GM12878 (cell line): ENCODE measurements at regions not wholly inside any gene's neighbourhood (a gene's known extent, or its start where the extent isn't known, plus 50 kb on each side); places are given as distances from the start of the nearest gene placed in this dataset.

Experiments used
- ATAC-seq: fragments of 200-7000 bp; cut with Tn5 transposase; 3 replicates; pipeline ENCODE4 v1.9.1; 2020; ENCODE audit warnings: mild to moderate bottlenecking, moderate library complexity
- BruUV-seq: library from RNA; stranded (reverse); fragments of 400-500 nt; replicated peaks from 2 replicates; lab custom pipeline; 2021; lab: Mats Ljungman, UMichigan
- CTCF ChIA-PET: fragments of 300-600 bp; sonication (Branson Sonifier 250); formaldehyde crosslinking; extraction: SDS; loops from one replicate; lab custom pipeline; 2021; ENCODE audit warnings: inconsistent platforms; lab: Yijun Ruan, JAX
- POLR2A ChIA-PET: fragments of 350-600 bp; formaldehyde crosslinking; extraction: SDS; loops from one replicate; lab custom pipeline; 2021; ENCODE audit warnings: inconsistent platforms; lab: Charles Lee
- RAD21 ChIA-PET: fragments of 300-600 bp; sonication (Branson Sonifier 250); formaldehyde crosslinking; loops from one replicate; lab custom pipeline; 2023; ENCODE audit warnings: antibody characterized with exemption; ENCODE audit not compliant: unreplicated experiment; lab: Charles Lee
- SMC1A ChIA-PET: fragments of 300-600 bp; sonication (Branson Sonifier 250); formaldehyde crosslinking; loops from one replicate; lab custom pipeline; 2023; ENCODE audit not compliant: unreplicated experiment, uncharacterized antibody; lab: Charles Lee
- DNase-seq: peaks from one replicate; pipeline ENCODE4 v3.0.0-alpha.2; 2011; ENCODE audit warnings: low read depth, low spot score
- FAIRE-seq: peaks from 3 replicates; lab custom pipeline; 2011; peaks lifted over from hg19 to GRCh38; lab: Jason Lieb, UNC
- H2AFZ ChIP-seq: 2 replicates; pipeline ENCODE4 v1.6.0; 2011; ENCODE audit warnings: low read depth, low read length, control low read depth; ENCODE audit not compliant: control insufficient read depth
- H3K27ac ChIP-seq: 2 replicates; pipeline ENCODE4 v1.5.1; 2011; ENCODE audit warnings: control low read depth; ENCODE audit not compliant: control insufficient read depth, insufficient read depth
- H3K27me3 ChIP-seq, 2 experiments: replicated peaks in 1 of 2; 2 replicates each; pipeline versions ENCODE4 v1.6.0 to v1.6.1; 2011; ENCODE audit warnings: low read length in 1 of 2; ENCODE audit not compliant: control insufficient read depth in 2 of 2, insufficient read depth in 2 of 2
- H3K36me3 ChIP-seq, 2 experiments: 2 replicates each; pipeline ENCODE4 v1.5.1; 2011; ENCODE audit warnings: low read length in 1 of 2; ENCODE audit not compliant: control insufficient read depth in 2 of 2, insufficient read depth in 2 of 2
- H3K4me1 ChIP-seq: 2 replicates; pipeline ENCODE4 v1.6.1; 2011; ENCODE audit warnings: mild to moderate bottlenecking, low read length, moderate library complexity, mixed read lengths; ENCODE audit not compliant: control insufficient read depth, insufficient read depth
- H3K4me2 ChIP-seq: 2 replicates; pipeline ENCODE4 v1.6.0; 2011; ENCODE audit warnings: control low read depth; ENCODE audit not compliant: control insufficient read depth, insufficient read depth
- H3K4me3 ChIP-seq: fragments of 200-600 bp; sonication (generic); 2 replicates; pipeline ENCODE4 v1.5.1; 2016
- H3K79me2 ChIP-seq: 2 replicates; pipeline ENCODE4 v1.6.0; 2011; ENCODE audit warnings: low read length; ENCODE audit not compliant: control insufficient read depth, insufficient read depth
- H3K9ac ChIP-seq: 2 replicates; pipeline ENCODE4 v1.8.0; 2011; ENCODE audit warnings: low read length, control low read depth, mixed read lengths; ENCODE audit not compliant: control insufficient read depth, insufficient read depth
- H3K9me3 ChIP-seq: replicated peaks from 3 replicates; pipeline ENCODE4 v1.5.1; 2011; ENCODE audit warnings: mild to moderate bottlenecking, low read length; ENCODE audit not compliant: control insufficient read depth, insufficient read depth
- H4K20me1 ChIP-seq: 2 replicates; pipeline ENCODE4 v1.6.0; 2011; ENCODE audit not compliant: control insufficient read depth, insufficient read depth
- GABPA ChIP-seq: IDR thresholded peaks from 2 replicates; pipeline ENCODE4 v1.6.1; 2014; ENCODE audit warnings: antibody characterized with exemption, low read depth, mild to moderate bottlenecking, inconsistent platforms
- IKZF2 ChIP-seq, 2 experiments: fragments of 450-650 bp; IDR thresholded peaks; 2 replicates each; pipeline ENCODE4 v1.6.1; 2017; ENCODE audit warnings: mild to moderate bottlenecking in 2 of 2, moderate library complexity in 2 of 2
- NFIC ChIP-seq: IDR thresholded peaks from 2 replicates; pipeline ENCODE4 v1.6.1; 2012; ENCODE audit warnings: low read depth, mild to moderate bottlenecking, inconsistent platforms, low read length, moderate library complexity
- POLR2A ChIP-seq: IDR thresholded peaks from 2 replicates; pipeline ENCODE4 v1.6.1; 2011; ENCODE audit warnings: low read depth, mild to moderate bottlenecking, low read length
- SUZ12 ChIP-seq: fragments of 200-600 bp; sonication (generic); IDR thresholded peaks from one replicate; pipeline ENCODE4 v1.6.1; 2018; ENCODE audit warnings: antibody characterized with exemption, mild to moderate bottlenecking; ENCODE audit not compliant: unreplicated experiment
- TCF3 ChIP-seq: IDR thresholded peaks from 2 replicates; pipeline ENCODE4 v1.6.1; 2012; ENCODE audit warnings: low read depth, mild to moderate bottlenecking, low read length, borderline replicate concordance; ENCODE audit not compliant: insufficient read depth
- YY1 ChIP-seq: IDR thresholded peaks from 2 replicates; pipeline ENCODE4 v1.6.1; 2011; ENCODE audit warnings: low read depth, mild to moderate bottlenecking, low read length
- ZNF384 ChIP-seq: IDR thresholded peaks from 2 replicates; pipeline ENCODE4 v1.6.1; 2012; ENCODE audit warnings: low read depth, mild to moderate bottlenecking, low read length, improper control_type of control experiment, borderline replicate concordance
- WGBS: methylation state at CpG from one replicate; pipeline ENCODE4 v1.1.6; 2016; ENCODE audit warnings: low lambda C conversion rate; ENCODE audit not compliant: insufficient replicate concordance, insufficient coverage; ENCODE audit errors: missing lambda C conversion rate; 5-methylcytosine and 5-hydroxymethylcytosine counted together
- in situ Hi-C: fragments of 300-500 bp; cut with MboI; formaldehyde crosslinking; loops from 9 replicates; pipeline ENCODE4 v1.14.3; 2018; ENCODE audit warnings: mixed read lengths
- intact Hi-C: fragments of 100-400 bp; cut with micrococcal nuclease; formaldehyde crosslinking; loops from one replicate; pipeline ENCODE4 v1.14.2; 2022; ENCODE audit not compliant: unreplicated experiment
- TF ChIP-seq, protein P1 (sequence below): fragments of 450-650 bp; formaldehyde crosslinking; IDR thresholded peaks from 2 replicates; pipeline ENCODE4 v1.4.0; 2020; ENCODE audit warnings: mild to moderate bottlenecking, moderate library complexity
- TF ChIP-seq, protein P2 (sequence below): IDR thresholded peaks from 2 replicates; pipeline ENCODE4 v1.6.1; 2011; ENCODE audit warnings: mild to moderate bottlenecking, low read depth, low read length, moderate library complexity; ENCODE audit not compliant: insufficient replicate concordance

DNA sequence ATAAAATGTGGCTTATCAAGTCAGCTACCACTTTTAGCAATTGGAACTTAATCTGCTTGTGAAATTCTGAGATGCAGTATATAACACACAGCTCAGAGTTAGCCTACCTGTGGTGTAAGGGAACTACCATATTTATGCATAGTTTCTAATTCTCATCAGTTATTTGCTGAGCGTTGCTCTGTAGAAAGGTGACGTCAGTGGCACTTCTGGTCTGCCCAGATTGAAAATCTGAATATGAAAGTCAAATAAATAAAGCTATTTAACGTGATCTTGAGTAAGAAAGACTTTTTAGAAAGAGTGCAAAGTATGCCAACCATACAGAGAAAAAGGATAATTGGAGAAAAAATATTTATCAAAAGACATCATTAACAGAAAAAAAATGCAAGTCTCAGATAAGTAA lies 938.9 kb upstream of the NOVA1 start:
- Histone ChIP-seq H3K9ac (no peak overlapping the region), H3K27me3 (no peaks in the 10 kb centered on the region), H2AFZ (no peak overlapping the region), H3K4me3 (no peak overlapping the region), H3K9me3 (no peaks in the 10 kb centered on the region), H4K20me1 (no peaks in the 10 kb centered on the region), H3K79me2 (no peaks in the 10 kb centered on the region), H3K4me2 (no peak overlapping the region), H3K27ac (no peak overlapping the region), H3K36me3 (no peaks in the 10 kb centered on the region), H3K4me1 (no peaks in the 10 kb centered on the region)
- 22% methylated on average over 3 of the region's 3 CpGs for WGBS
- FAIRE-seq: no peak
- BruUV-seq: no TSS peak
- RAD21 ChIA-PET: no interaction called here
- DNase-seq: no peak
- in situ Hi-C loops: no loop called here
- intact Hi-C loops: no loop called here
- TF ChIP-seq POLR2A (no peak), TCF3 (no peak), YY1 (no peak), ZNF384 (no peak), GABPA (no peak), SUZ12 (no peak)
- SMC1A ChIA-PET: no interaction called here
- CTCF ChIA-PET: no interaction called here
- ATAC-seq: no peak
- POLR2A ChIA-PET: no interaction called here

DNA sequence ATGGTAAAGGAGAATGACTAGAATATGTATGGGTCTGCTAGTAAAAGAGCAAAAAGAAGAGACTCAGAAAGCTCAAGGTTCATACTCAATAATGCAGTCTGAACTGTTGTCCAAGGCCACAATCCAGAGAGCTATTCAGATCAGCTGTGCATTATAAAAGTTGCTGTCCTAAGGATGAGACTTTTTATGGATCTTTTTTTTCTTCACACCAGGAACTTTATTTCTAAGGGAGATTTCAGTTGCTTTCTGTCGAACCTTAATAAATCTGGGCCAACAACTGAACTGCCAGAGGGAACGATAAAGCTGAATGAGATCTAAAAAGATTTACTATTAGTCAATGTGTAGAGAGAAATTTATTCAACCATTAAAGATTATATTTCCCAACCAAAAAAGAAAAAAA lies 948.3 kb upstream of the NOVA1 start:
- in situ Hi-C loops (no loop called here), intact Hi-C loops (no loop called here)
- no TSS peak for BruUV-seq
- RAD21 ChIA-PET: no interaction called here
- H3K4me2 ChIP-seq: no peak overlapping the region
- no peak for TF ChIP-seq IKZF2 (IDR thresholded peaks at IDR 0.05)
- TF ChIP-seq NFIC: no peak
- TF ChIP-seq, protein P1, sequence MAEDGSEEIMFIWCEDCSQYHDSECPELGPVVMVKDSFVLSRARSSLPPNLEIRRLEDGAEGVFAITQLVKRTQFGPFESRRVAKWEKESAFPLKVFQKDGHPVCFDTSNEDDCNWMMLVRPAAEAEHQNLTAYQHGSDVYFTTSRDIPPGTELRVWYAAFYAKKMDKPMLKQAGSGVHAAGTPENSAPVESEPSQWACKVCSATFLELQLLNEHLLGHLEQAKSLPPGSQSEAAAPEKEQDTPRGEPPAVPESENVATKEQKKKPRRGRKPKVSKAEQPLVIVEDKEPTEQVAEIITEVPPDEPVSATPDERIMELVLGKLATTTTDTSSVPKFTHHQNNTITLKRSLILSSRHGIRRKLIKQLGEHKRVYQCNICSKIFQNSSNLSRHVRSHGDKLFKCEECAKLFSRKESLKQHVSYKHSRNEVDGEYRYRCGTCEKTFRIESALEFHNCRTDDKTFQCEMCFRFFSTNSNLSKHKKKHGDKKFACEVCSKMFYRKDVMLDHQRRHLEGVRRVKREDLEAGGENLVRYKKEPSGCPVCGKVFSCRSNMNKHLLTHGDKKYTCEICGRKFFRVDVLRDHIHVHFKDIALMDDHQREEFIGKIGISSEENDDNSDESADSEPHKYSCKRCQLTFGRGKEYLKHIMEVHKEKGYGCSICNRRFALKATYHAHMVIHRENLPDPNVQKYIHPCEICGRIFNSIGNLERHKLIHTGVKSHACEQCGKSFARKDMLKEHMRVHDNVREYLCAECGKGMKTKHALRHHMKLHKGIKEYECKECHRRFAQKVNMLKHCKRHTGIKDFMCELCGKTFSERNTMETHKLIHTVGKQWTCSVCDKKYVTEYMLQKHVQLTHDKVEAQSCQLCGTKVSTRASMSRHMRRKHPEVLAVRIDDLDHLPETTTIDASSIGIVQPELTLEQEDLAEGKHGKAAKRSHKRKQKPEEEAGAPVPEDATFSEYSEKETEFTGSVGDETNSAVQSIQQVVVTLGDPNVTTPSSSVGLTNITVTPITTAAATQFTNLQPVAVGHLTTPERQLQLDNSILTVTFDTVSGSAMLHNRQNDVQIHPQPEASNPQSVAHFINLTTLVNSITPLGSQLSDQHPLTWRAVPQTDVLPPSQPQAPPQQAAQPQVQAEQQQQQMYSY (CRISPR knock-in tag): no peak
- TF ChIP-seq, protein P2, sequence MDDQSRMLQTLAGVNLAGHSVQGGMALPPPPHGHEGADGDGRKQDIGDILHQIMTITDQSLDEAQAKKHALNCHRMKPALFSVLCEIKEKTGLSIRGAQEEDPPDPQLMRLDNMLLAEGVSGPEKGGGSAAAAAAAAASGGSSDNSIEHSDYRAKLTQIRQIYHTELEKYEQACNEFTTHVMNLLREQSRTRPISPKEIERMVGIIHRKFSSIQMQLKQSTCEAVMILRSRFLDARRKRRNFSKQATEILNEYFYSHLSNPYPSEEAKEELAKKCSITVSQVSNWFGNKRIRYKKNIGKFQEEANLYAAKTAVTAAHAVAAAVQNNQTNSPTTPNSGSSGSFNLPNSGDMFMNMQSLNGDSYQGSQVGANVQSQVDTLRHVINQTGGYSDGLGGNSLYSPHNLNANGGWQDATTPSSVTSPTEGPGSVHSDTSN: no peak
- no peak for ATAC-seq
- POLR2A ChIA-PET: no interaction called here
- no peaks in the 10 kb centered on the region for H3K4me1 ChIP-seq
- H2AFZ ChIP-seq: no peak overlapping the region
- FAIRE-seq: no peak
- no peak overlapping the region for H3K27ac ChIP-seq
- no peaks in the 10 kb centered on the region for H3K27me3 ChIP-seq
- CTCF ChIA-PET: no interaction called here
- H3K9me3 ChIP-seq: no peaks in the 10 kb centered on the region
- 9% methylated on average over 2 of the region's 2 CpGs for WGBS
- SMC1A ChIA-PET: no interaction called here
- H3K4me3 ChIP-seq: no peak overlapping the region
- H3K9ac ChIP-seq: no peak overlapping the region
- no peaks in the 10 kb centered on the region for H3K79me2 ChIP-seq
- H3K36me3 ChIP-seq: no peaks in the 10 kb centered on the region
- no peak for DNase-seq
- no peaks in the 10 kb centered on the region for H4K20me1 ChIP-seq
